ENCODE measurements at regions not wholly inside any gene's neighbourhood (a gene's known extent, or its start where the extent isn't known, plus 50 kb on each side); places are given as distances from the start of the nearest gene placed in this dataset.

DNA sequence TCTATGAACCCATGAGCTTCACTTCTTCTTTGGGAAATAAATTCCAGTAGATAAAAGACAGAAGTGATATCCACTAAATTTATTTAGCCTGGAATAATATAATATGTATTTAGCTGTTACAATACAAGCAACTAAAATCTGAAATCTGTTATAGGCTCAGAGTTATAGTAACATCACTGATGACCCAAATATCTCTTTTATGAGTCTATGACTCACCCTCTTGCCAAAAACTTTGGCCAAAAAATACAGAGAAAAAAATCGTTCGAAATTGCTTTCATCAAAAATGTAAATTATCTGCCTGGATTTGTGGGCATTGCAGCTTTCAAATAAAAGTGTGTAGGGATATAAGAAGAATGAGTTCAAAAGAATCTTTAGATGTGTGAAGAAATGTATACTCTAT lies 89.4 kb upstream of the DKK2 start:
- intact Hi-C loops (cut with DNase I), result no loop called here
- Histone ChIP-seq H3K9me3 (no peaks in the 10 kb centered on the region), H3K27ac (no peak overlapping the region), H3K4me1 (peaks cover 0 to 25% (median 10%) of the 10 kb centered on the region in 4 donors), H3K27me3 (no peaks in the 10 kb centered on the region), H3K36me3 (no peaks in the 10 kb centered on the region), H3K4me3 (no peak overlapping the region)
- 62 to 80% methylated on average over 2 of the region's 2 CpGs for WGBS, 2 donors
- no peak for TF ChIP-seq POLR2A (IDR thresholded peaks at IDR 0.05)
- no peak for TF ChIP-seq POLR2AphosphoS5 (IDR thresholded peaks at IDR 0.05)
- TF ChIP-seq EP300 (IDR thresholded peaks at IDR 0.05), result no peak
- TF ChIP-seq, protein P1, sequence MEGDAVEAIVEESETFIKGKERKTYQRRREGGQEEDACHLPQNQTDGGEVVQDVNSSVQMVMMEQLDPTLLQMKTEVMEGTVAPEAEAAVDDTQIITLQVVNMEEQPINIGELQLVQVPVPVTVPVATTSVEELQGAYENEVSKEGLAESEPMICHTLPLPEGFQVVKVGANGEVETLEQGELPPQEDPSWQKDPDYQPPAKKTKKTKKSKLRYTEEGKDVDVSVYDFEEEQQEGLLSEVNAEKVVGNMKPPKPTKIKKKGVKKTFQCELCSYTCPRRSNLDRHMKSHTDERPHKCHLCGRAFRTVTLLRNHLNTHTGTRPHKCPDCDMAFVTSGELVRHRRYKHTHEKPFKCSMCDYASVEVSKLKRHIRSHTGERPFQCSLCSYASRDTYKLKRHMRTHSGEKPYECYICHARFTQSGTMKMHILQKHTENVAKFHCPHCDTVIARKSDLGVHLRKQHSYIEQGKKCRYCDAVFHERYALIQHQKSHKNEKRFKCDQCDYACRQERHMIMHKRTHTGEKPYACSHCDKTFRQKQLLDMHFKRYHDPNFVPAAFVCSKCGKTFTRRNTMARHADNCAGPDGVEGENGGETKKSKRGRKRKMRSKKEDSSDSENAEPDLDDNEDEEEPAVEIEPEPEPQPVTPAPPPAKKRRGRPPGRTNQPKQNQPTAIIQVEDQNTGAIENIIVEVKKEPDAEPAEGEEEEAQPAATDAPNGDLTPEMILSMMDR (IDR thresholded peaks at IDR 0.05), result no peak
- no peak for DNase-seq

DNA sequence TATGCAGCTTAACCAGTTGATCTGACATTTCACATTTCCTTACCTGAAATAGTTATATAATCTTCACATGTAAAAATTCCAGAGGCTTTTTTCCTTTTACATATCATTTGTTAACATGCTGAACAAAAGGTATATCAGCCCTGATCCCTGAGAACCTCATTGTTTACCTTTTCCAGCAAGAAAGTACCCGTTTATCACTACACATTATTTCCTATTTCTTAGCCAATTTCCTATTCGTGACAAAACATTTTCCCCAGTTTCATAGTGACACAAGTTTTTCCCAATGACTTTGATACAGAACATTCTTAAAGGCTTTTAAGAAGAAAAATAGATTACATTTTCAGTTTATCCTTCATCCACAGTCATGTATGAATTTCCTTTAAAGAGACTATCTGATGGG lies 86.6 kb upstream of the DKK2 start:
- TF ChIP-seq EP300 (IDR thresholded peaks at IDR 0.05) (no peak), POLR2AphosphoS5 (IDR thresholded peaks at IDR 0.05) (no peak), POLR2A (IDR thresholded peaks at IDR 0.05) (no peak)
- TF ChIP-seq, protein P1 (IDR thresholded peaks at IDR 0.05), result no peak
- WGBS, 2 donors, result 59 to 63% methylated on average over 2 of the region's 2 CpGs
- Histone ChIP-seq H3K4me3 (no peak overlapping the region), H3K4me1 (peaks cover 0 to 29% (median 7%) of the 10 kb centered on the region in 4 donors), H3K9me3 (no peaks in the 10 kb centered on the region), H3K36me3 (no peaks in the 10 kb centered on the region), H3K27me3 (no peaks in the 10 kb centered on the region), H3K27ac (no peak overlapping the region)
- intact Hi-C loops (cut with DNase I), result no loop called here
- no peak for DNase-seq

DNA sequence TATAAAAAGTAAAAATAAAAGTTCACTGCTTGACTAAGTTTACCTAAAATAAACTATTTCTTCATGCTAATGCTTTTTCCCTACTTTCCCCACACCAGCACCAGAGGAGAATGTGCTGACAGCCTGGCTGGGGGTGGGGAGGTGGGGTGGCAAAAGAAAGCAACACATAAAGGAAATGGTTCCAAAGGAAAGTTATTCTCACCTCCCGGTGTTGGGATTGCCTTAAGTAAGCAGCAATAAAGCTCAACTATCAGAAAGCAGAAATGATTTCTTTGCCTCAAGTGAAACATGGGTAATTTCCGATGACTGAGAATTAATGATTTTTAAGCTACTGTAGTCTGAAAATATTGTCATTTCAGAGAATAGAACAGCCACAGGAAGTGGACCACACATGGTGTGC lies 84.5 kb upstream of the DKK2 start:
- WGBS, 2 donors, result 10 to 46% methylated on average over 2 of the region's 2 CpGs
- no peaks in the 10 kb centered on the region for H3K27me3 ChIP-seq
- H3K27ac ChIP-seq, result peak overlapping the region in 2 of 4 donors; percentile 40 to 50
- no peak overlapping the region for H3K4me3 ChIP-seq
- H3K9me3 ChIP-seq, result no peaks in the 10 kb centered on the region
- no peaks in the 10 kb centered on the region for H3K36me3 ChIP-seq
- TF ChIP-seq POLR2A (IDR thresholded peaks at IDR 0.05) (no peak), POLR2AphosphoS5 (IDR thresholded peaks at IDR 0.05) (no peak), EP300 (IDR thresholded peaks at IDR 0.05) (no peak)
- TF ChIP-seq, protein P1 (IDR thresholded peaks at IDR 0.05), result no peak
- peaks cover 0 to 23% (median 7%) of the 10 kb centered on the region in 4 donors for H3K4me1 ChIP-seq
- no peak for DNase-seq
- intact Hi-C loops (cut with DNase I), result no loop called here

DNA sequence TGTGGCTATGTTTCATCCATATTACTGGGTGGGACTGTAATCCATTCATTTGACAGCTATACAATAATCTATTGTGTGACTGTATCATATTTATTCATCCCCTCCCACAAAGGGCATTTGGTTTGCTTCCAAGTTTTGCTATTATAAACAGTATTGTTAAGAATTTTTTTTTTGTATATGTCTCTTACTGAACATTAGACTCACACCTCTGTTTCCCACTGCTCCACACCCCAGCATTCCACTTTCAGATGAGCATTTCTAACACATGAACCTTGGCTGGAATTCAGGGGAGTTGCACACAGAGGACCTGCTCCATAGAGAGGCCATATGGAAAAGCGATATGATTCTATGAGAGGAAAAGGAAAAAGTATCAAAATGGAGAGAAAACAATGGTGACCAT lies 81.6 kb upstream of the DKK2 start:
- no peak for DNase-seq
- Histone ChIP-seq H3K9me3 (no peaks in the 10 kb centered on the region), H3K27ac (no peak overlapping the region), H3K4me3 (no peak overlapping the region), H3K27me3 (no peaks in the 10 kb centered on the region), H3K36me3 (no peaks in the 10 kb centered on the region), H3K4me1 (peaks cover 0 to 14% (median 6%) of the 10 kb centered on the region in 4 donors)
- no peak for TF ChIP-seq POLR2A (IDR thresholded peaks at IDR 0.05)
- TF ChIP-seq POLR2AphosphoS5 (IDR thresholded peaks at IDR 0.05), result no peak
- TF ChIP-seq, protein P1 (IDR thresholded peaks at IDR 0.05), result no peak
- no peak for TF ChIP-seq EP300 (IDR thresholded peaks at IDR 0.05)
- intact Hi-C loops (cut with DNase I), result no loop called here
- 57 to 84% methylated on average over 1 of the region's 1 CpG for WGBS, 2 donors

DNA sequence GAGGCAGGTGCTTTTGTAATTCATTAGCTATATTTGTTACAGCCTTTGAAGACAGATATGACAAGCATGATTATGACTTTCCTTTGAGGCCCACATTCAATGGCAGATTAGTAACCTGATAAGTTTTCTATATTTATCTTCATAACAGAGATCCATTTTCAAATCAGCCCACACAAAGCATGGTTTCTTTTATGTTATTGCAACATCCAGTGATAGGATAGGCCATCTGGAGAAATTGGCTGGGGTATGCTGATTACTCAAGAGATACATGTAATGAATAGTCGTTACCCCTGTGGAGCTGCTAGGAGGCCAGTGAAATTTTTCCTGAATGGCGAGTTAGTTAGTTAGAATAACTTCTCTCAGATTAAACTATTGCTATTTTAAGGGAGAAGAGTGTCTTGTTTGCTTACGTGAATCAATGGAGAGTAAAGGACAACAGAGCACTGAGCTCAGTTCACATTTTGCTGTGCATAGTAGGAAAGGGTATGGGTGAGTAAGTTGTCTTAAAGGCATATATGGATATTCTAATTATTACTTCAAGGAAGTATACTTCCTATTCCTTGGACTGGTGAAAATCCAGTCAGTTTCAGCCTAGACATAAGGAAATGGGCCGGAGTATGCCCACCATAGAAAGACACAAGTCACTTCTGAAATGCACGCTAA lies 79.2 kb upstream of the DKK2 start:
- no peak overlapping the region for H3K27ac ChIP-seq

More for the DNA sequence above, 79.2 kb upstream of the DKK2 start:
- H3K9me3 ChIP-seq, result no peaks in the 10 kb centered on the region
- WGBS, 2 donors, result 79 to 91% methylated on average over 5 of the region's 5 CpGs
- TF ChIP-seq, protein P1 (IDR thresholded peaks at IDR 0.05), result no peak
- no peak for TF ChIP-seq POLR2AphosphoS5 (IDR thresholded peaks at IDR 0.05)
- TF ChIP-seq POLR2A (IDR thresholded peaks at IDR 0.05), result no peak
- TF ChIP-seq EP300 (IDR thresholded peaks at IDR 0.05), result no peak
- H3K27me3 ChIP-seq, result no peaks in the 10 kb centered on the region
- H3K4me1 ChIP-seq, result peaks cover 0 to 6% (median 2%) of the 10 kb centered on the region in 4 donors
- intact Hi-C loops (cut with DNase I), result no loop called here
- DNase-seq, result no peak
- no peak overlapping the region for H3K4me3 ChIP-seq
- H3K36me3 ChIP-seq, result no peaks in the 10 kb centered on the region
